Sigmoid colon (tissue), 4 donors: ENCODE measurements at regions not wholly inside any gene's neighbourhood (a gene's known extent, or its start where the extent isn't known, plus 50 kb on each side); places are given as distances from the start of the nearest gene placed in this dataset.

Source experiments
- EP300 ChIP-seq, 4 donors: sonication (generic); formaldehyde crosslinking; IDR thresholded peaks; one replicate each; pipeline ENCODE4 v1.6.1; 2017; ENCODE audit warnings: antibody characterized with exemption in 4 of 4
- TF ChIP-seq, protein P1 (sequence below), 4 experiments: fragments of 450-650 bp in 3 of 4; fragments of 200-600 bp in 1 of 4; IDR thresholded peaks; one replicate each; pipeline ENCODE4 v1.5.1; 2016 to 2019; ENCODE audit warnings: antibody characterized with exemption in 4 of 4, mild to moderate bottlenecking in 3 of 4, moderate library complexity in 2 of 4

DNA sequence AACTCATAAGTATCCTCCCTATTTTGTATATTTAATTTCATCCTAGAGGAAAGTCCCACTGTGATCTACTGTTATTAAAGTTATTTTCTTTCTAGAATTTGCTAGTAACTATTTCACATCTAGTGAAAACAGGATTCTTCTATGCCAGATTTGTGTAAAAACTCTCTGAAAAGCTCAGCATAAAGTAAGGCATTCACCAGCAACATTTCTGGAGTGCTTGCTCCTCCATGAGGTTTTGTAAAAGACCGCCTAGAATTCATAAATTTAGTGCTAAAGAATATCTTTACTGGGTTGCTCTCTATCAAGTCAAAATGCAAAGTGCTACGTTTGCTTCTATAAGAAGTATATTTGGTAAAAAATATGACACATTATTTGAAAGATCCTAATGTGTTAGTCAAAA lies 173.5 kb upstream of the IRAK1BP1 start:
- TF ChIP-seq, protein P1, sequence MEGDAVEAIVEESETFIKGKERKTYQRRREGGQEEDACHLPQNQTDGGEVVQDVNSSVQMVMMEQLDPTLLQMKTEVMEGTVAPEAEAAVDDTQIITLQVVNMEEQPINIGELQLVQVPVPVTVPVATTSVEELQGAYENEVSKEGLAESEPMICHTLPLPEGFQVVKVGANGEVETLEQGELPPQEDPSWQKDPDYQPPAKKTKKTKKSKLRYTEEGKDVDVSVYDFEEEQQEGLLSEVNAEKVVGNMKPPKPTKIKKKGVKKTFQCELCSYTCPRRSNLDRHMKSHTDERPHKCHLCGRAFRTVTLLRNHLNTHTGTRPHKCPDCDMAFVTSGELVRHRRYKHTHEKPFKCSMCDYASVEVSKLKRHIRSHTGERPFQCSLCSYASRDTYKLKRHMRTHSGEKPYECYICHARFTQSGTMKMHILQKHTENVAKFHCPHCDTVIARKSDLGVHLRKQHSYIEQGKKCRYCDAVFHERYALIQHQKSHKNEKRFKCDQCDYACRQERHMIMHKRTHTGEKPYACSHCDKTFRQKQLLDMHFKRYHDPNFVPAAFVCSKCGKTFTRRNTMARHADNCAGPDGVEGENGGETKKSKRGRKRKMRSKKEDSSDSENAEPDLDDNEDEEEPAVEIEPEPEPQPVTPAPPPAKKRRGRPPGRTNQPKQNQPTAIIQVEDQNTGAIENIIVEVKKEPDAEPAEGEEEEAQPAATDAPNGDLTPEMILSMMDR (IDR thresholded peaks at IDR 0.05): no peak
- TF ChIP-seq EP300 (IDR thresholded peaks at IDR 0.05): no peak
